GM21723 (cell line): ENCODE measurements at regions not wholly inside any gene's neighbourhood (a gene's known extent, or its start where the extent isn't known, plus 50 kb on each side); places are given as distances from the start of the nearest gene placed in this dataset.
"Not testable (repeated sequence)": the region's sequence is repeated elsewhere in the genome, so short reads cannot be mapped to it uniquely, and the experiment has no call there.

Experiments used
- ATAC-seq: cut with Tn5 transposase; IDR thresholded peaks from one replicate; pipeline ENCODE4 v1.9.1; 2021; ENCODE audit warnings: mild to moderate bottlenecking, moderate library complexity; ENCODE audit not compliant: unreplicated experiment

GRCh38 chr4:24369507-24370029 is 214.8 kb downstream of the DHX15 start:
- ATAC-seq, result no peak

DNA sequence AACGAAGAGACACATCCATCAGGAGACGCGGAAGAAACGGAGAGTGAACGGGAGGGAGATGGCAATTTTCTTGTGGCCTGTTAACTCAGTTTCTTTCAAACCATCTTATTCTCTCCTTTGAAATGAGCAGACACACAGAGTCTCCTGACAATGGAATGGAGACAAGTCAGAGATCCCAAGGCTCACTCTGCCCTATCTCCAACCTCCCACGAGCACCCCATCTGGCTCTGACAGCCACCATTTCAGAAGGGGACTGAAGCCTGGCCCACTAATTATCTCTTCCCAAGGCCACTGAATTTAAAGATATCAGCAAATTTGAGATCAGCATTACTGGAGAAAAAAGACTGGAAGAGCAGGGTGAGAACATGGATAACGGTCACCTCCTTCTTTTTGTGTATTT is 215.6 kb downstream of the DHX15 start:
- no peak for ATAC-seq

DNA sequence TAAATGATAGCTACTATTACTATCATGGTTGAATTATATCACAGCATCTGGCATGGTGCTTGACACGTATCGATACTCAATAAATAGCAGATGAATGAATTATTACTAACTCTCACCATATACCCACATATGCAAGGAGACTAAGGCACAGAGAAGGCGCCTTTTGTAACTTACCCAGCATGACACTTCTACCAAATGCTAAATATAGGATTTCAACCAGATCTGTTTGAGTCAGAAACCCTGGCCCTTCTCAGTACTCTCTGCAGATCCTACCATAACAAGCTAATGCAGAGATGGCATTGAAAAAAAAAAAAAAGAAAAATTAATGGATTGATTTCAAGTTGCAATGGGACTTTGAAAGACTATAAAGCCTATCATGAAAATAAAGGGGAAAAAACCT is 219.5 kb downstream of the DHX15 start:
- no peak for ATAC-seq

DNA sequence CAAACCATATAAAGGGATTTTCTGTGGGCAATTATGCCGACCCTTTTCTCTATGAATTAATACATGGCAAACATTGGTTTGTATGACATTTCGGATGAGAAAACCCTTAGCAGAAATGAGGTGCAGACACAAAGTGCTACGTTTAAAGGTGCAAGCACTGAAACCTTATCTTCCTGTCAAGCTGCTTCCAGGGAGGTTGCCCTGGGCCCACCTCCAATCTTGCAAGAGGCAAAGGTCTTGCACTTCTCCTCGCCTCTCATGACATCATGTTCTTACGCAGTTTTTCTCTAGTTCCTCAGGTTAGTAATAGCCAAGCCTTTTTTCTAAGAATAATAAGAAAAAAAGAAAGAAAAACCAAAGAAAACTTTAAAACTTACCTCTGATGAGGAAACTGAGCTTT is 220.1 kb downstream of the DHX15 start:
- ATAC-seq, result no peak

GRCh38 chr4:24363751-24364150 is 220.6 kb downstream of the DHX15 start:
- no peak for ATAC-seq

- ATAC-seq, result no peak
These were observed 232.2 kb downstream of the DHX15 start for GRCh38 chr4:24352112-24352511.

DNA sequence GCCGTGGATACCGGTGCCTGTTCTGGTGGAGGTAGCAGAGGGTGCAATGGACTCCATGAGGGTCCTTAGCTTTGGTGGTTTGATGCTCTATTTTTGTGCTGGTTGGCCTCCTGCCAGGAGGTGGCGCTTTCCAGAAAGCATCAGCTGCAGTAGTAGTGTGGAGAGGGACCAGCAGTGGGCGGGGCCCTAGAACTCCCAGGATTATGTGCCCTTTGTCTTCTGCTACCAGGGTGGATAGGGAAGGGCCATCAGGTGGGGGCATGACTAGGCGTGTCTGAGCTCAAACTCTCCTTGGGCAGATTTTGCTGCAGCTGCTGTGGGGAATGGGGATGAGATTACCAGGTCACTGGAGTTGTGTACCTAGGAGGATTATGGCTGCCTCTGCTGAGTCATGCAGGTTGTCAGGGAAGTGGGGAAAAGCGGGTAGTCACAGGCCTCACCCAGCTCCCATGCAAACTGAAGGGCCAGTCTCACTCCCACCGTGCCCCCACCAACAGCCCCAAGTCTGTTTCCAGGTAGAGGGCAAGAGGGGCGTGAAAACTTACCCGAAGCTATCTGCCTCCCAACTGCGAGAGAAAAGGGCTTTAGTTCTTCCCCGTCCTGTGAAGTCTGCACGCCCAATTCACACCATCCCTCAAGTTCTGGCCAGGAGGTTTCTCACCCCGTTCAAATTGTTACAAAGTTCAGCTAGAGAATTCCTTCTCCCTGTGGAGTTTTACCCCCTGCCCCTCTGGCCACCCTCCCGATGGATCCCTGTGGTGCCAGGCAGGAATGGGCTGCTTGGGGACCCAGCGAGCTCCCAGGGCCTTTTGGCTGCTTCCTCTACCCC is 235.0 kb downstream of the DHX15 start:
- ATAC-seq, result not testable (repeated sequence)

GRCh38 chr4:24339260-24339659 is 245.1 kb downstream of the DHX15 start:
- no peak for ATAC-seq

DNA sequence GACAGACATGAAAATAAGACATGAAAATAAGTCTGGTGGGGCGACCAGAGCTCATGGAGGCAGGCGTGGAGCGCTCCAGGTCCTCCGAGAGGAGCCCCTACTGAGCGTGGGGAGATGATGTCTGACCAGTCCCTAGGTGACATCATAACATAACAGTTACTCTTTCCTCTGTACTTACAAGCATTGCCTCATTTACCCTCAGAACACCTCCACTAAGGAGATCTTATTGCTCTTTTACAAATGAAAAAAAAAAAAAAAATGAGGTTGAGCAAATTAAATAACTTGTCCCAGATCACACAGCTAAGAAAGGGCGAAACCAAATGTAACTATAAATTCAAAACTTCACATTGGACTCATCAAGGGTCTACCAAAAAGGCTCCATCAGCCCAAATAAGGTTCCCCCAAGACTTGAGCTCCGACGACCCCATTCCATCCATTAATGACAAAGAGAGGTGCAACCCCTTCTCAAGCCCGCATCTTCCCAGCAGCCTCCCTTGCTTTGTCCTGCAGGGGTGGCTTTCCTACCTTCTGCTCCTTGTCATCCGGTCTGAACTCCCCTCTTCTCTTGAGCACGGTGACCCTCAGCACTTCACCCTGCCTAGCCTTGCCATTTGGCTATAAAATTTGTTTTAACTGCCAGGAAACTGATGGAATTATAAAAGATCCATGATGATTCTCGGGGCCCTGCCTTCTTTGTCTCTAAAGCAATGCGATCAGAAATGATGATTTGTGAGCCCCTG is 246.7 kb downstream of the DHX15 start:
- no peak for ATAC-seq

- ATAC-seq, result no peak
These were observed 248.7 kb downstream of the DHX15 start for GRCh38 chr4:24335616-24336015.

DNA sequence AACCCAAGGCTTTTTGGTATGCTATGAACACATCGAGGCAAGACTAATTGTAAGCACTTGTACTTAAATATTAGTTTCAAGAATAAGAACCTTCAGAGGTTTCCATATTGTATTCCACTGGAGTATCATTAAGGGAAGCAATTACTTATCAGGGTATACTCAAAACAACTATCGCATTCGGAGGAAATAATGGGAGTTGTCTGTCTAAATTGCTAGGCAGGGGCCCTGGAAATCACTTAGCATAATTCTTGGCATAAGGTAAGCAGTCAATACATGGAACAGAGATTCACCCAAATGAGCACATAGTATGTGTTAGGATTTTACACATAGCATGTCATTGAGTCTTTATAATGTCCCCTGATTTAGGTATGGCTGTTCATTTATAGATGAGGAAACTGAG is 249.4 kb downstream of the DHX15 start:
- ATAC-seq, result no peak

DNA sequence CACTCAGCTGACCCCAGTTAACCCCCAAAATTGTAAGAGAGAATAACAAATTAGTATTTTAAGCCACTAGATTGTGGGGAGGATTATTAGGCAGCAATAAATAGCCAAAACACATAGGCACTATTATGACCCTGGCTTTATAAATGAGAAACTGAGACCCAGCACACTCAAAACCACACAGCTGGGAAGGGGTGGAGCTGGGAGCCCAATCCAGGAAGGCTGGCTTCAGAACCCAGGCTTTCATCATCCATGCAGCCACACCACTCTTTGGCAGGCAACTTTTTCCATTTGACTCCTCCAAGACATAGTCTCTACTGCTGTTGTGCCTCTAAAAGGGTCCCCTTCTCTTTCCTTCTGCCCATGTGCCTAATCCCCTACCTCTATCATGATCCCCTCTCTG is 253.8 kb downstream of the DHX15 start:
- no peak for ATAC-seq

DNA sequence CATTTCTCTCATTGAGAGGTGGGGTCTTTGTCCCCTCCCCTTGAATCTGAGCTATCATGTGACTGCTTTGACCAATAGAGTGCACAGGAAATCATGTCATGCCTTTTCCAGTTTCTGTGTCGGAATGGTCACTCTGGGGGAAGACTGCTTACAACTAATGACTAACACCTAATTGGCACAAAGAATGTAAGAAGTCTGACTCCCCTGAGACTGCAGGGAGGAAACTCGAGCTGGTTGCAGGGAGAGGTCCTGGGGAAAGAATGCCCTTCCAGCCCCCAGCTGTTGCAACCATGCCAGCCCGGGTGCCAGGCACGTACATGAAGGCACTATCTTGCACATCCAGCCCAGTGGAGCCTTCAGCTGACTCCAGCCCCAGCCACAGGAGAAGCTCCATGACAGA is 254.2 kb downstream of the DHX15 start:
- no peak for ATAC-seq

DNA sequence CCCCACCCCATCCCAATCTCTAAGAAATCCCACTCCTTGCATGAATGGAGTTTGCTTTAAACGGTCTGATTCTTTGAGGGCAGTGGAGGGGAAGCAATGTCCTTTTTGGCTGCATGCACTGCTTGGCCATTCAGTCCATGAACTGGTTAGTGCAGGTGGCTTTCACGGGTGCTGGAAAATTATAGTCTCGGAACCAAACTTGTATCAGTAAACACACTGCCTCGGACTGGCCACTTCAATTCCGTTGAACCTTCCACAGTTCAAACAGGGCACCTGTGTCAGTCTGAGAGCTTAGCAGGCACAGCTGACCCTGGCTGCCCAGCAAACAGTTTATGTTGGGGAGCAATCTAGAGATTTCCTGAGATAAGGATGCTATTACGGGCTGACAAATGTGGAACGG is 255.6 kb downstream of the DHX15 start:
- ATAC-seq, result no peak

DNA sequence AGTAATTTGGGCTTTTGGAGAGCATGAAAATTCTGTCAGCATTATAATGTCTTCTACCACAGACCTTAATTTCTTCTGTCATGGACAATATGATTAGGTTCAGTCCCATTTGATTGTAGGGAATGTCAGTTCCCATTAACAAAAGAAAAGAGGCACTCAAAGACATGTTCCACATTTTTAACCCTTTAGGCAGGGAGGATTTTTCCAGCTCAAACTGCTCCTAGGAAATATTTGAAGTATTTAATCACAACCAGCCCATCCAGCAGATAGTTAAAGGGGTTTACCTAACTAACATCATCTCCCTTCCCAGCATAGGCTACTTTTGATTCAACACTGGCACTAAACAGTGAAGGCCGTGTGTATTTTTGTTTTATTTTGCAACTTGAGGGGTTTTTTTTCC is 256.0 kb downstream of the DHX15 start:
- ATAC-seq, result no peak

GRCh38 chr4:24322995-24323394 is 261.4 kb downstream of the DHX15 start:
- ATAC-seq, result no peak

GRCh38 chr4:24322511-24322910 is 261.8 kb downstream of the DHX15 start:
- ATAC-seq, result no peak

GRCh38 chr4:24321616-24322015 is 262.7 kb downstream of the DHX15 start:
- ATAC-seq, result no peak

DNA sequence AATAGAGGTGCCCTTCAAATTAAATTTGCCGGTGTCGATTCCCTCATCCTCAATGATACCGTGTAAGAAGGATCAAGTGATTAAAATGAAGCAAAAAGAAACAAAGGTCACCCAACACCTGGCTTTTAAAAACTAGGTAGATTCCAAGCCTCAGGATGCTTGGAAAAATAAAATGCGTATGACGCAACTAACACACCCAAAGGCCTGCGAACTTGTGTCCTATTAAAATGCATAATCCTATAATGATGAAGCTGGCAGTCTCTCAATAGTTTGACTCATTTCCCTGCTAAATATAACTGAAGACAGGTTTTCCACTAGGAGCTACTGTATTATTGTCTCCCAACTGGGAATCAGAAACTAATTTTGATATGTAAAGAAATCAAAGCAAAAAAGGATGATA is 263.2 kb downstream of the DHX15 start:
- ATAC-seq, result no peak

- no peak for ATAC-seq
These were observed 265.0 kb downstream of the DHX15 start for GRCh38 chr4:24319387-24319786.

DNA sequence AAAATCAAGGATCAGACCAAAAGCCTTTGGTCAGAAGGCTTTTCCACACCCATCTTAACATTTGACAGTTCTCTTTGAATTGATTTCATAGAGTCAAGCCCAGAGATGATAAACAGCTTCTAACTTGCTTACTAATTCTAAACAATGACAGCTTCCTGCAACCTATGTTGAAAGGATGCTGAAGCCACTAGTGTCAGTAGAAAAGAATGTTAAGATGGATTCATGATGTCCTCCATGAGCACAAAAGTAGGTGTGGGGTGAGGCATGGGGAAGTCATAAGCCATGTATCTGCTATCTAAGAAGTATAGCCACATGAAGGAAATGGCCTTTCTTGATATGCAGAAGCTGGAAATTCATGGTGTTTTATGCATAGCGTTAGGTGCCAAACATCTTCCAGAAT is 269.3 kb downstream of the DHX15 start:
- no peak for ATAC-seq

GRCh38 chr4:24312261-24312913 is 272.0 kb downstream of the DHX15 start:
- no peak for ATAC-seq
